ENCODE measurements at regions not wholly inside any gene's neighbourhood (a gene's known extent, or its start where the extent isn't known, plus 50 kb on each side); places are given as distances from the start of the nearest gene placed in this dataset.
"Not testable (repeated sequence)": the region's sequence is repeated elsewhere in the genome, so short reads cannot be mapped to it uniquely, and the experiment has no call there.

DNA sequence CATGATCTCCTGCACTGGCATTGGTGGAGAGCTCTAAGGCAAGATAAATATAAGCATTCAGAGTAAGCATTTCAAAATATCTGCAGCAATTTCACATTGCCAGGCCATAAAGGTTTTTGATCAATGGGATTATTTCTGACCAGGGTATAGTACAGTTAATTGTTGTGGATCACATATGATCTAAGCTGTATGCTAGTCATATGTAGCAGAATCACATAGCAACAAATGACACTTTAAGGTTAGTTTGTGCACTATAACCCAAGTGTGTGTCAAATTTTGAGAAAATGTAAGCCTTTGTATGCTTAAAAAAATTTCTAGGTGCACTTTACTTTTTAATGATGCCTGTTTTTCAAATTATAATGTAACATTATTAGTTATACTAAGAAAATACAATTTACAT is 386.0 kb upstream of the ADAMTS5 start:
- H3K9me3 ChIP-seq (ENCODE audit: control insufficient read depth, insufficient read depth, low read length) = no peaks in the 10 kb centered on the region
- no peaks in the 10 kb centered on the region for H3K27me3 ChIP-seq (ENCODE audit: control insufficient read depth, insufficient read depth, low read length)
- no peak overlapping the region for H3K4me3 ChIP-seq (ENCODE audit: low read depth, low read length)
- H3K27ac ChIP-seq (ENCODE audit: low read depth, low read length) = no peak overlapping the region
- CTCF ChIA-PET = no interaction called here
- POLR2A ChIA-PET = no interaction called here
- TF ChIP-seq, protein P1, sequence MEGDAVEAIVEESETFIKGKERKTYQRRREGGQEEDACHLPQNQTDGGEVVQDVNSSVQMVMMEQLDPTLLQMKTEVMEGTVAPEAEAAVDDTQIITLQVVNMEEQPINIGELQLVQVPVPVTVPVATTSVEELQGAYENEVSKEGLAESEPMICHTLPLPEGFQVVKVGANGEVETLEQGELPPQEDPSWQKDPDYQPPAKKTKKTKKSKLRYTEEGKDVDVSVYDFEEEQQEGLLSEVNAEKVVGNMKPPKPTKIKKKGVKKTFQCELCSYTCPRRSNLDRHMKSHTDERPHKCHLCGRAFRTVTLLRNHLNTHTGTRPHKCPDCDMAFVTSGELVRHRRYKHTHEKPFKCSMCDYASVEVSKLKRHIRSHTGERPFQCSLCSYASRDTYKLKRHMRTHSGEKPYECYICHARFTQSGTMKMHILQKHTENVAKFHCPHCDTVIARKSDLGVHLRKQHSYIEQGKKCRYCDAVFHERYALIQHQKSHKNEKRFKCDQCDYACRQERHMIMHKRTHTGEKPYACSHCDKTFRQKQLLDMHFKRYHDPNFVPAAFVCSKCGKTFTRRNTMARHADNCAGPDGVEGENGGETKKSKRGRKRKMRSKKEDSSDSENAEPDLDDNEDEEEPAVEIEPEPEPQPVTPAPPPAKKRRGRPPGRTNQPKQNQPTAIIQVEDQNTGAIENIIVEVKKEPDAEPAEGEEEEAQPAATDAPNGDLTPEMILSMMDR (IDR thresholded peaks at IDR 0.05; ENCODE audit: low read depth, low read length) = no peak
- DNase-seq (ENCODE audit: low read depth, low spot score) = no peak

- Histone ChIP-seq H3K27me3 (ENCODE audit: control insufficient read depth, insufficient read depth, low read length) (no peaks in the 10 kb centered on the region), H3K9me3 (ENCODE audit: control insufficient read depth, insufficient read depth, low read length) (no peaks in the 10 kb centered on the region), H3K27ac (ENCODE audit: low read depth, low read length) (no peak overlapping the region), H3K4me3 (ENCODE audit: low read depth, low read length) (no peak overlapping the region)
- DNase-seq (ENCODE audit: low read depth, low spot score) = no peak
- TF ChIP-seq, protein P1 (IDR thresholded peaks at IDR 0.05; ENCODE audit: low read depth, low read length) = no peak
- ChIA-PET CTCF (no interaction called here), POLR2A (interaction anchor here (0.7 kb wide), 1 partner anchor 17 kb away, joined by 4 read pairs; no protein-coding TSS in a partner anchor)
Measured at GRCh38 chr21:27346041-27346448, 379.2 kb upstream of the ADAMTS5 start.

DNA sequence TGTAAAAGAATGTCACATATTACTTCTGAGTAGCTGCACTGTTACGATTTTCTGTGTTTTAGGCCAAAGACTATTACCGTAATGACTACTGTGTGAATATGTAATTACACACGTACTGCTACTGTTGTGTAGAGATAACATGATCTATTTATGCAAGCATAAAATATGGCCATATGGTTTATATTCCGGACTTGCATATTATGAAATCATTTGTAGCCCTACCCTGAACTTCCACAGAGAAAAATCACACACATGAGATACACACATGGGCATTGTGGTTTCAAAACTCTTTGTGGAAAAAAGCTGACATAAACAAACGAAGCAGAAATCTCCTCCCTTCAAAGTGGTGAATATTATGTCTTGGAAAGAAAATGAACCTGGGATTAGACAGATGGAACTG is 373.0 kb upstream of the ADAMTS5 start:
- no peaks in the 10 kb centered on the region for H3K9me3 ChIP-seq (ENCODE audit: control insufficient read depth, insufficient read depth, low read length)
- H3K27me3 ChIP-seq (ENCODE audit: control insufficient read depth, insufficient read depth, low read length) = no peaks in the 10 kb centered on the region
- TF ChIP-seq, protein P1 (IDR thresholded peaks at IDR 0.05; ENCODE audit: low read depth, low read length) = no peak
- CTCF ChIA-PET = interaction anchor here (1.0 to 1.1 kb wide), 2 partner anchors 126 to 360 kb away, joined by 3 read pairs; no protein-coding TSS in a partner anchor
- H3K4me3 ChIP-seq (ENCODE audit: low read depth, low read length) = no peak overlapping the region
- no peak overlapping the region for H3K27ac ChIP-seq (ENCODE audit: low read depth, low read length)
- POLR2A ChIA-PET = interaction anchor here (1.2 kb wide), 1 partner anchor 10 kb away, joined by 6 read pairs; no protein-coding TSS in a partner anchor
- no peak for DNase-seq (ENCODE audit: low read depth, low spot score)

DNA sequence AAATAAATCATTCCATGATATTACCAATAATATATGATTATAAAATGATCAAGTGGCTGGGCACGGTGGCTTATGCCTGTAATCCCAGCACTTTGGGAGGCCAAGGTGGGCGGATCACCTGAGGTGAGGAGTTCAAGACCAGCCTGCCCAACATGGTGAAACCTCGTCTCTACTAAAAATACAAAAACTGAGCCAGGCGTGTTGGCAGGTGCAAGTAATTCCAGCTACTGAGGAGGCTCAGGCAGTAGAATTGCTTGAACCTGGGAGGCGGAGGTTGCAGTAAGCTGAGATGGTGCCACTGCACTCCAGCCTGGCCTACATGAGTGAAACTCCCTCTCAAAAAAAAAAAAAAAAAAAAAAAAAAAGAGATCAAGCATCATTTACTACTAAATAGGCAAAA is 371.1 kb upstream of the ADAMTS5 start:
- POLR2A ChIA-PET; H3K27me3 ChIP-seq (ENCODE audit: control insufficient read depth, insufficient read depth, low read length); H3K27ac ChIP-seq (ENCODE audit: low read depth, low read length); H3K4me3 ChIP-seq (ENCODE audit: low read depth, low read length); DNase-seq (ENCODE audit: low read depth, low spot score); H3K9me3 ChIP-seq (ENCODE audit: control insufficient read depth, insufficient read depth, low read length); CTCF ChIA-PET: not testable (repeated sequence)

- POLR2A ChIA-PET = no interaction called here
Measured at GRCh38 chr21:27333096-27333495, 366.2 kb upstream of the ADAMTS5 start.

More at GRCh38 chr21:27333096-27333495, 366.2 kb upstream of the ADAMTS5 start:
- Histone ChIP-seq H3K27me3 (ENCODE audit: control insufficient read depth, insufficient read depth, low read length) (no peaks in the 10 kb centered on the region), H3K9me3 (ENCODE audit: control insufficient read depth, insufficient read depth, low read length) (no peaks in the 10 kb centered on the region), H3K27ac (ENCODE audit: low read depth, low read length) (no peak overlapping the region), H3K4me3 (ENCODE audit: low read depth, low read length) (no peak overlapping the region)
- TF ChIP-seq, protein P1 (IDR thresholded peaks at IDR 0.05; ENCODE audit: low read depth, low read length) = no peak
- DNase-seq (ENCODE audit: low read depth, low spot score) = no peak
- CTCF ChIA-PET = no interaction called here
